NB4 (cell line): ENCODE measurements at regions not wholly inside any gene's neighbourhood (a gene's known extent, or its start where the extent isn't known, plus 50 kb on each side); places are given as distances from the start of the nearest gene placed in this dataset.

Experiments used
- DNase-seq: peaks from one replicate; pipeline ENCODE4 v3.0.0; 2010; ENCODE audit warnings: low read depth
- H3K4me3 ChIP-seq: one replicate; pipeline ENCODE4 v1.5.1; 2011; ENCODE audit warnings: mild to moderate bottlenecking, low read depth, low read length, moderate library complexity
- MYC ChIP-seq: IDR thresholded peaks from 2 replicates; pipeline ENCODE4 v1.6.1; 2011; ENCODE audit warnings: low read depth, low read length
- POLR2A ChIP-seq: IDR thresholded peaks from 2 replicates; pipeline ENCODE4 v1.6.1; 2011; ENCODE audit warnings: mild to moderate bottlenecking; ENCODE audit not compliant: insufficient read length; ENCODE audit errors: extremely low read depth
- TF ChIP-seq, protein P1 (sequence below): IDR thresholded peaks from one replicate; pipeline ENCODE4 v1.5.1; 2012; ENCODE audit warnings: low read depth, low read length
- TF ChIP-seq, protein P2 (sequence below): IDR thresholded peaks from 2 replicates; pipeline ENCODE4 v1.6.1; 2011; ENCODE audit warnings: low read depth, low read length

DNA sequence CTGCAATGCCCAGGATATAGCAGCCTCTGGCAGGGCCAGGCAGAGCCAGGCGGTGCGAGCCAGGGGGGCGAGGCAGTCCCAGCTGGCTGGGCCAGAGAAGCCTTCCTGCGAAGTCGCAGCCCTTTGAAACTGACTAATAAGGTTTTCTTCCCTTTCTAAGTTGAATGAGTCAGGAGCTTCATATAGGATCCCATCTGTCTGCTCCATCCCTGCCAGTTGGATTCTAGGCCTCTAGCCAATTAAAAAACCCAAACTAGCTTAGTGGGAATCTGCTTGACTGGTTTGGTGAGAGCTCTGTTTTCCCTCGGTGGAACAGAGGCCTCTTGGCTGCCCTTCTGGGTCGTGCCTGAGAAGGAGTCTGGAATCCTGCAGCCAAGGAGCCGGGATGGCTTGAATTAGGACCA, 70.1 kb upstream of the RAPGEF1 start:
- TF ChIP-seq, protein P1, sequence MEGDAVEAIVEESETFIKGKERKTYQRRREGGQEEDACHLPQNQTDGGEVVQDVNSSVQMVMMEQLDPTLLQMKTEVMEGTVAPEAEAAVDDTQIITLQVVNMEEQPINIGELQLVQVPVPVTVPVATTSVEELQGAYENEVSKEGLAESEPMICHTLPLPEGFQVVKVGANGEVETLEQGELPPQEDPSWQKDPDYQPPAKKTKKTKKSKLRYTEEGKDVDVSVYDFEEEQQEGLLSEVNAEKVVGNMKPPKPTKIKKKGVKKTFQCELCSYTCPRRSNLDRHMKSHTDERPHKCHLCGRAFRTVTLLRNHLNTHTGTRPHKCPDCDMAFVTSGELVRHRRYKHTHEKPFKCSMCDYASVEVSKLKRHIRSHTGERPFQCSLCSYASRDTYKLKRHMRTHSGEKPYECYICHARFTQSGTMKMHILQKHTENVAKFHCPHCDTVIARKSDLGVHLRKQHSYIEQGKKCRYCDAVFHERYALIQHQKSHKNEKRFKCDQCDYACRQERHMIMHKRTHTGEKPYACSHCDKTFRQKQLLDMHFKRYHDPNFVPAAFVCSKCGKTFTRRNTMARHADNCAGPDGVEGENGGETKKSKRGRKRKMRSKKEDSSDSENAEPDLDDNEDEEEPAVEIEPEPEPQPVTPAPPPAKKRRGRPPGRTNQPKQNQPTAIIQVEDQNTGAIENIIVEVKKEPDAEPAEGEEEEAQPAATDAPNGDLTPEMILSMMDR, result no peak
- TF ChIP-seq, protein P2, sequence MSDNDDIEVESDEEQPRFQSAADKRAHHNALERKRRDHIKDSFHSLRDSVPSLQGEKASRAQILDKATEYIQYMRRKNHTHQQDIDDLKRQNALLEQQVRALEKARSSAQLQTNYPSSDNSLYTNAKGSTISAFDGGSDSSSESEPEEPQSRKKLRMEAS, result no peak
- no peak for TF ChIP-seq POLR2A
- DNase-seq, result no peak
- H3K4me3 ChIP-seq, result no peak overlapping the region

DNA sequence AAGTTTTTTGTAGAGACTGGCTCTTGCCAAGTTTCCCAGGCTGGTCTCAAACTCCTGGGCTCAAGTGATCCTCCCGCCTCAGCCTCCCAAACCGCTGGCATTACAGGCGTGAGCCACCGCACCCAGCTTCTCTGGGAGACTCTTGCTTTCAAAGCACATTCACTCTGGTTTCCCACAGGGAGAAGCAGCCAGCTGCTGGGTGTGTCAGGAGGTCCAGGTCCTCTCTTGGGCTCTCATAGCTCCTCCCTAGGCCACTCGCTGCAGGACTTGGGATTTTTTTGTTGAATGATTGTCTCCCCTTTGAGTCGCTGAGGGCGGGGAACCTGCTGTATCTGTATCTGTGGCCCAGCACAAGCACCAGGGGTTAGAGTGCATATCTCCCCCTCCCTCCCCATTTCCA, 68.4 kb upstream of the RAPGEF1 start:
- H3K4me3 ChIP-seq, result no peak overlapping the region
- TF ChIP-seq, protein P1, result no peak
- TF ChIP-seq MYC (no peak), POLR2A (no peak)
- TF ChIP-seq, protein P2, result no peak
- DNase-seq, result no peak

DNA sequence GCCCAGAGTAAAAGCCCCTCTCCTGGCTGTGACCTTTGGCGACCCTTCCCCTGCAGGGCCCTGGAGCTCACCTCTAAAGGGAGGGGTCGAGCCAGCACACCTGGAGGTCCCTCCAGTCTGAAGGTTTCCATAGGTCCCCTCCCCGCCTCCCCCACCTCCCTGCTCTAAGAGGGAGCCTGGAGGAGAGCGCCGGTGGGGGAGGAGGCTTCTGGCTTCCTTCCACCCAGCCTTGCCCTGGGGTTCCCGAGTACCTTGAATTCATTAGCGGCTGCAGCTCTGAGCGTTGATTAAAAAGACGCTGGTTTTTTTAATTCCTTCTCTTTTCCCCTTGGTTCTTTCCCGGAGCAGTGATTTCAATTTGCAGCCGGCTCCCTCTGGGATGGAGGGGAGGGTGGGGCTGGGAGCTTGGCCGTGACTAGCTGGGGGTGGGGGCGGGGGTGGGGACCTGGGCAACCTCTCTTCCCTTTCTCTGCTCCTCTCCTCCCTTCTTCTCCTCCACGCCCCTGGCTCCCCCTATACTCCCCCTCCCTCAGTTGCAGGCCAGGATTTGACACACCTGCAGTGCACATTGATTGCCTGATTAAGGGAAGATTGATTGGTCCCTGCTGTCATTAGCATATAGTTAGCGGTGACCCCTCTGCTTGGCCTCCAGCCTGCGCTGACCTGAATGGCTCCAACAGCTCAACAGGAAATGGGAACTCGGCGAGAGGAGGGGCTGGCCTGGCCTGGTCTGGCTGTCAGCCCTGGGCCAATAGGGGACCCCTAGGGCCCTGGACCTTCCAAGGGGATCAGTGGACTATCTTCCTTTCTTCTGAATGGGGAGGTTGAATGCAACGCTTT, 67.5 kb upstream of the RAPGEF1 start:
- no peak overlapping the region for H3K4me3 ChIP-seq
- DNase-seq, result no peak

DNA sequence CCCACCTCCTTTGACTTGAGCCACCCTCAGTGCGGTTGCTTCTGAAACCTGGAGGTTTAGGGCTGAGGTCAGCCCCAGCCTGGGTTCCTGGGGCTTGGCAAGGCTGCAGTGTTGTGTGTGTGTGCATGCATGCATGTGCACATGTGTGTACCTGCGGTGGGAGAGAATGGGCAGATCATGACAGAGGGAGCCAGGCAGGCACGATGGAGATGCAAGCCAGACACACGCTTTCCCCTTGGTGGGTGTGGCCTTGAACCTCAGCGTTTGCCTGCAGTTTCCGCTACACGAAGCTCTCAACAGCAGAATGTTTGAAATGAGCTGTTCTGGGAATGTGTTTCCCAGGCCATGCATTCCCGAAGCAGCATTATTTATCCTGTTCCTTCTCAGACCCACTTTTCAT, 65.9 kb upstream of the RAPGEF1 start:
- H3K4me3 ChIP-seq, result no peak overlapping the region
- no peak for DNase-seq
- TF ChIP-seq MYC, result no peak
- TF ChIP-seq POLR2A, result no peak
- TF ChIP-seq, protein P2, result no peak
- TF ChIP-seq, protein P1, result no peak

More for the DNA sequence above, 67.5 kb upstream of the RAPGEF1 start:
- TF ChIP-seq, protein P2, result no peak

DNA sequence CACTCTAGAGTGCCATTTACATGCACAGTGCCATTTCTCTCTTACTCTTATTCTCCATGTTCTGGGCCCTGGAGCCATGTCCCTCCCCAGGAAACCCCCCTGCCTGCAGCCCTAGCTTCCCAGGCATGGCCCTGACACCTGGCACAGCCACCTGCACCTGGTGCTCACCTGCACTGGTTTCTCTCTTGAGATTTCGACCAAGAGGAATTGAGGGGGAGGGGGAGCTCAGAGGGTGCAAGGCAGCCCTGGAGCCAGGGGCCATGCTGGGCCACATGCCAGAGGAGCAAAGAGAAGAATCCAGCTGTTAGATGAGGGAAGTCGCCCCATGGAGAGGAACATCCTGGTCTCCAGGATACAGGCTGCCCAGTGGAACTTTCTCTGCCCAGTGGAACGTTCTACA, 65.0 kb upstream of the RAPGEF1 start:
- no peak for DNase-seq
- H3K4me3 ChIP-seq, result no peak overlapping the region
- TF ChIP-seq MYC (no peak), POLR2A (no peak)
- TF ChIP-seq, protein P1, result no peak
- TF ChIP-seq, protein P2, result no peak

DNA sequence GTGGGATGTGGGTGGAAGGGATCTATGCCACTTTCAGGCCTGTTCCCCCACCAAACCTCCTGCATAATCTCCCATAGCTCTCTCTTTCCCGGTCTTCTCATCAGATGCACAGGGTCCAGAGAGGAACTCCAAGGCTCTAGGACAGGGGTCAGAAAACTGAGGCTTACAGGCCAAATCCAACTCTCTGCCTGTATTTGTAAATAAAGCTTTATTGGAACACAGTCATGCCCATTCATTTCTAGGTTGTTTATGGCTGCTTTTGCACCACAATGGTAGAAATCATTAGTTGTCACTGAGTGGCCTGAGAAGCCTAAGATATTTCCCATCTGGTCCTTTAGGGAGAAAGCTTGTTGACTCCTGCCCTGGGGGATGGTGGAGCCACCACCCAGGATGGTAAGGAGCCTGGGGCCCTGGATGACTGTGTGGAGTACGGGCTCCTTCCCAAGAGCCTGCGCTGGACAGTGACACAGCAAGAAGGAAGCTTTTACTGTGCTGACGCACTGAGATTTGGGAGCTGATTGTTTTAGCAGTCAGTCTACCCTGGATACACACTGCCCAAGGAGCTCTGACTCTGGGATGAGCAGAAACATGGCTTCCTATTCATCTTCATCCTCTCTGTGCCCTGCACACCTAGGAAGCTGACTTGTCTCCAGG, 64.0 kb upstream of the RAPGEF1 start:
- no peak overlapping the region for H3K4me3 ChIP-seq
- TF ChIP-seq, protein P1, result no peak
- TF ChIP-seq, protein P2, result no peak
- TF ChIP-seq MYC, result no peak
- no peak for TF ChIP-seq POLR2A
- DNase-seq, result no peak
